ENCODE measurements at regions not wholly inside any gene's neighbourhood (a gene's known extent, or its start where the extent isn't known, plus 50 kb on each side); places are given as distances from the start of the nearest gene placed in this dataset.
"Not testable (repeated sequence)": the region's sequence is repeated elsewhere in the genome, so short reads cannot be mapped to it uniquely, and the experiment has no call there.

DNA sequence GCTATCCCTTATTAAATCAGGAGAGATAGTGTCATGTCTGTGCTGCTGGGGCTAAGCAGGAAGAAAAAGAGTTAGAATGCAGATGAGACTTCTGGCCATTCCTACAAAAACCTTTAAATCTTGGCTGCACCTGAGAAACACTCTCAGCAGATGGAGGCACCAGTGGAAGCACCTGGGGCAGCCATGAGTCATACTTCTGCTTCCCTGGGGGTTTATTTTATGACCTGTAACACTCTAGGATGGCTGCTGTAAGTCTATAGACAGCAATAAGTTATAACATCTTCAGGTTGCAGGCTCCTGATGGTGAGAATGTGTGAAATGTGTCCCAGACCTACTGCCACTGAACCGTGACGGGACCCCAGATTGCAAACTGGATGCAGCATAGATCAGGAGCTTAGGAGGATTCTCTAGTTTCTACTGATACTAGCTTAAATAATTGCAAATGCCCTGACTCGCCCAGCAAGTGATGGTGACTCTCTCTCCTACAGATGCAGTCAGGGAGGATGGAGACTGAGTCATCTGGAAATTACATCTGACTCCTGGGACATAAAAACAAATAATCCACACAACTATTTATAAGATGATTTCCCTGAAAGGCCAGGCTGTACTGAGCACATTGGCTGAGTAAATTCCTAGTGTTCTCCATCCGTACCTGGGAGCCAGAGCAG lies 479.2 kb downstream of the RPIA start:
- DNase-seq, result not testable (repeated sequence)

DNA sequence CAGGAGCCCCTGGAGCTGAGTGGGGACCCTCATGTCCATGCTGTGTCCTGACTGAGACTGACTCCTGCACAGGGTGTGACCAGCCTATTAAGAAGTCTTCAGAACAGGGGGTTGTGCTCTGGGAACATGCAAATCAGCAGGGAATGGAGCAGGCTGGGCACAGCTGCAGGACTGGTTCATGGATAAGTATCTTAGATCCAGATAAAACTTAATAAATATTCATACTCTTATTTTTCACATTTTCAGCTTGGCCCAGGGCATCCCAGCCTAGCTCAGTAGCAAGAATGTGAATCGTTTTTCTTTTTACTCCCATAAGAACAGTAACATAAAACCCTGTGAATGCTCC lies 479.7 kb downstream of the RPIA start:
- not testable (repeated sequence) for DNase-seq

DNA sequence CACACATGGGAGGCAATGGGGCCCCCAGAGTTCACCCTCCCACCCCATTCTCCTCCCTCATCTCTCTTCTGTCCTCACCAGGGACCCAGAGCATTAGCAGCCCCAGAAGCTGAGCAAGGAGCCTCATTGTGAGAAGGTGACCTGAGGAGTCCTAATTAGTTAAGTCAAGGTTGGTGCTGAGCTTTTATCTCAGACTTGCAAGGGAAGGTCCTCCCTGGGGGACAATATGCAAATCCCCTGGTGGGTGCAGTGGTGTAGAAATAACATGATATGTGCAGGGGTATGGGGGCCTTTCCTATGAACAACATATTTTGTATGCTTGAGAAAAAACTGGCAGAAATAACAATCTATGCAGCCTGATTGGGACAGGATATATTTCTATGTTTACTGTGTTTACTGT lies 485.5 kb downstream of the RPIA start:
- not testable (repeated sequence) for DNase-seq

DNA sequence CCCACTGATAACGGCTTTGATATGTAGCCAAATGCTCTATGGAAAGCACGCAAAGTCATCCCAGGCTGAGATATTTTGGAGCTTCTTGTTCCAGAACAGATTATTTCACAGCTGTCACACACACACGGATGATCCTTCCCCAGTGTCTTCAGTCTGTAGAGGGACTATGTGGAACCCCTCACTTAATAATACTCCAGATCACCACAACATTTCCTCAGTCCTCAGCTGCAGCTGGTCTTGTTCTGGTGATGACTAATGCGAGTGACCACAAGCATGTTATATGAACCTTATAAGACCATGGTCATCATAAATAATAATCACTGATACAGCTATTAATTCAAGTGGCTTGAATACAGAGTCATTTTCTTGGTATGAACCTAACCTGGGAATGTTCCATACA lies 490.7 kb downstream of the RPIA start:
- DNase-seq, result not testable (repeated sequence)

DNA sequence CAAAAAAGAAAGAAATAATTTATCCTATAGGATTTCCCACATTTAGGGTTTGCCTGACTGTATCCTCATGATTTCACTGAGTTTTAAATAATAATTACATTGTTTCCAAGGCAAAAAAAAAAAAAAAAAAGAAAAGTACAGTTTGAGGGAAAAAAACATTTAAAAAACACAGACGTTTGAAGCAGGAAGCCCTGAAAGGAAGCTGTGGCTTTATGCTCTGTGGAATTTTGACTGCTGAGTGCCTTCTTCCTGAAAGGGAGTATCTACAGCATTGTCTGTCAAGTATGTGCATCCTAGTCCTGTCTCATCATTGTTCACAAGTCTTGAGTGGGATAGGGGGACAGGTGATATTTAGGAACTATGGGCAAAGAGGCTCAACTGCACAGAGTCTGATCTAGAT lies 493.3 kb downstream of the RPIA start:
- not testable (repeated sequence) for DNase-seq

DNA sequence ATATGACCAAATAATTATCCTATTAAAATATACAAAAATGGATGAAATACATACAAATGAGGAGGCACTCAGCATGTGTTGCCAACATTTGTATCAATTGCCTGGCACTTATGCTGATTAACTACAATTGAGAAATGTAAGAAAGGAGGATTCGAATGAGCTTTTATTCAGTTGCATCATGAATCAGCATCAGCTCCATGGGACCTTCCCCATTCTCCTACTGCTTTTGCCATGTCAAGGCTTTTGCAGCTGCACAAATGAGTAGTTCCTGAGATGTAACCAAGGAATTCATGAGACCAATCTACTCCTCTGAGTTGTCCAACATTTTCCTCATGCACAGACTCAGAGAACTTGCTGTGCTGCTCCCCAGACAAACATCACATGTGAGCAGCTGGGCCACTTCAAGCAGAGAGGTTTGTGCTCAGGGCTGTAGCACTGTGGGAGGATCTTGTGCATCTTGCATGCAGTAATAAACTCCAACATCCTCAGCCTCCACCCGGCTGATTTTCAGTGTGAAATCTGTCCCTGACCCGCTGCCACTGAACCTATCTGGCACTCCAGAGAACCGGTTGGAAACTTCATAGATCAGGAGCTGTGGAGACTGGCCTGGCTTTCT lies 504.3 kb downstream of the RPIA start:
- not testable (repeated sequence) for DNase-seq

DNA sequence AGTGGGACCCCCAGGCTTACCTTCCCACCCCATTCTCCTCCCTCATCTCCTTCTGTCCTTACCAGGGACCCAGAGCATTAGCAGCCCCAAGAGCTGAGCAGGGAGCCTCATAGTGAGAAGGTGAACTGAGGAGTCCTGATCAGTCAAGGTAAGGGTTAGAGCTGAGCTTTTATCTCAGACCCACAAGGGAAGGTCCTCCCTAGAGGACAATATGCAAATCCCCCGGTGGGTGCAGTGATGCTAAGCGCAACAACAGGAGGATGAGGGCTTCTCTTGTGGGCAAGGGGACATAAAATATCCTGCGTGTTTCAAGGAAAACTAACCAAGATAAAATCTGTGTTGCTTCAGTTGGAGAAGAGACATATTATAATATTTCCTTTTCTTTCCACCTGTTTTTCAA lies 505.2 kb downstream of the RPIA start:
- DNase-seq, result not testable (repeated sequence)

DNA sequence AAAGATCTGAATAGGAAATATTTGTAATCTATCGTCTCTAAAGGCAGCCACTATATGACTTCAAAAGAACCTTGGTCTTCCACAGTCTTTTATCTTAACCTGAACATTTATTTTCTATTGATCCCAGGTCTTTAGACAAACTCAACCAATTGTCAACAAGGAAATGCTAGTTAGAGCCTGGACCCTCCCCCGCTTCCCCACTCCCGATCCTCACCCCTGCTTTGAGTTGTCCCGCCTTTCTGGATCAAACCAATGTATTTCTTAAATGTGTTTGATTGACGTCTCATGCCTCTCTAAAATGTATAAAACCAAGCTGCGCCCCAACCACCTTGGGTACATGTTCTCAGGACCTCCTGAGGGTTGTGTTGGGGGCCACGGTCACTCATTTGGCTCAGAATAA lies 506.6 kb downstream of the RPIA start:
- not testable (repeated sequence) for DNase-seq

DNA sequence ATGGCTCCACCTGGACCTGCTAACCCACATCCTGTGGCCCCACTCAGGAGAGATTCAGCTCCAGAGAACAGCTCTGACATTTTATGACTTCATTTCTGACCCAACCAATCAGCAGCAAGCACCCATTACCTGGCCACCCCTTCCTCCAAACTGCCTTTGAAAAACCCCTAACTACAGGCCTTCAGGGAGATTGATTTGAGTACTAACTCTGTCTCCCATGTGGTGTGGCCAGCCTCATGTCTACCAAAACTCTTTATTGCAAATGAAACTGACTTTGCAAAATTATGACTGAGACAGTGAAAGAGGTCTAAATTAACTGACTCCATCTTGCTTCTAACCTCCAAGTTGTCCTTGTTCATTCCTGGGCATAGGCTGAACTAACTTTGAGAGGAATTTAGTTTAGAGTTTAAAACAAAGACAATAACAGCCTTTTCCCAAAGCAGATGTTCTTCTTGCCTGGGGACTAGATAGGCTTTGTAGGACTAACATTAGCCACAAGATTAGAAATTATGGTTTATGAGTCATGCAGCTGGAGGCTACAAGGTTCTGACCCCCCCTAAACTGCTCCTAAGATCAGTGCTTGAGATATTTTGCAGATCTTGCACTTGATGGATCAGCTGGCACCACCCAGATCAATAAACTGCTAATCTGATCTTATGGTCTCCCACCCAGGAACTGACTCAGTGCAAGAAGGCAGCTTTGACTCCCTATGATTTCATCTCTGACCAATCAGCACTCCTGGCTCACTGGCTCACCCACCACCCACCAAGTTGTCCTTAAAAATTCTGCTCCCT lies 508.2 kb downstream of the RPIA start:
- DNase-seq, result not testable (repeated sequence)

DNA sequence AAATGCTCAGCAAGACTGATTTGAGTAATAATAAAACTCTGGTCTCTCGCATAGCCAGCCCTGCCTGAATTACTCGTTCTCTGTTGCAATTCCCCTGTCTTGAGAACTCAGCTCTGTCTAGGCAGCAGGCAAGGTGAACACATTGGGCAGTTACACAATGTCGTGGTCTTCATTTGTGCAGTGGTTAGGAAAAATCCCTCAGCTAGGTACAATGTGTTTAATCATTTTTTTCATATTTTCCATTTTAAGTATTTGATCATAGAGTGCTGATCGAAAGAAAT lies 508.7 kb downstream of the RPIA start:
- not testable (repeated sequence) for DNase-seq

DNA sequence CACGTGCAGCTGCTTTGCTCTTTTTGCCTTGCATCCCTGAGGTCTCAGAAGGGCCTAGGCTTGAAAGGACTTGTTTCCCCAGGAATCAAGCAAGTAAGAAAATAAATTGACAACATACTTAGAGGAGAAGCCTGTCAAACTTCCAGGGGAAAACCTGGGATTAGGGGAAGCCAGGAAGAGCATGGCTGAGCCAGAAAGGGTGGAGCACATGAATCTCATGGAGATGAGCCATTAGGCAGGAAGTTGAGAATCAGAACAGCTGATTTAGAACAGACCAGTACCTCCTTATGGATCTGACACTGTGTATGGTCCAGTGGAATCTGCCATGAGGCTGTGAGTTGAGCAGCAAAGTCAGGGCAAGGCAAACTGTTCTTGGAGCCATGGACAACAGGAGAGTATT lies 511.0 kb downstream of the RPIA start:
- DNase-seq, result not testable (repeated sequence)

DNA sequence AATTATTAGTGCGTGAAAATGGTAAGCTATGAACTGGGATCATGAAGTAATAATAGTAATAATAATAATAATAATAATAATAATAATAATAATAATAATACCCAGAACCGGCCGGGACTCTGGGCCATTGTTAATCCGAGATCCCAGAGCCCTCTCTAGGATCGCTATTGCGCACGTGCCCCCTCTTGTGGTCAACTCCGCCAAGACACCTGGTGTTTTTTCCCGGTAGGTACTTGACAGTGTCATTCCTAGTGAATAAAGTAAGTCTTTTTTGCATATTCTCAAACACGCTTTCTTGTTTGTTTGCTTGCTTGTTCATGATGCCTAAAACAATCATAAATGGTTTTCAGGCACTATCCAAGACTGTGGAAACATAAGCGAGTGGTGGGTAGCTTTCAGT lies 513.7 kb downstream of the RPIA start:
- not testable (repeated sequence) for DNase-seq

DNA sequence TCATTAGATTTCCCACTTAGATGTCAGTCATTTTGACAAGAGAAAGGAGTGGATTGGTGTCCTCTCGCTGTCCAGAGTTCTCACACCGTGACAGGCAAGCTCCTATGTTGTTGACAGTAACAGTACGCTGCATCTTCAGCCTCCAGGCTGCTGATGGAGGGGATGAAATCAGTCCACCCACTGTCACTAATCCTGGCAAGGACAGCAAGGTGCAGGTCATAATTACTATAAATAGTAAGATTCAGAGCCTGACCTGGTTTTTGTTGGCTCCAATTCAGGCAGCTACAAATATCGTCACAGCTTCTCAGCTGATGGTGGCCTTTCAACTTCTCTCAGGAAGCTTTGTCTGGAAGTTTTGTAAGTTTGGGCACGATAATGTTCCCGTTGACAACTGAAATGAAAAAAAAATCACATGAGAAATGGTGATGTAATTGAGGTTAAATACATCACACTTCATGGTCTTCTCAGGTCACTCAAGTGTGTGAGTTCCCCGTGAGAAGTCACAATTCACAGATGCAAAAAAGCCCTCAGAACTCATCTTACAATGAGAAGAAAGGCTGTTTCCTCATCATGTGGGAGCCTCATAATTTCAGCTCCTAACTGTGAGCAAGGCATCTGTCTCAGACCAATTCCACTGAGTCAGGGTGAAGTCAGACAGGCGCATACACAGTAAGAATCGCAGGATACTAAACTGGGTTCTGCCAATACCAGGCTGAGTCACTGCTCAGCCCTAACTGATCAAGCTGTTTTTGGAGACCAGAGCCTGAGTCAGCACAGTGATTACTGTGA lies 516.9 kb downstream of the RPIA start:
- DNase-seq, result not testable (repeated sequence)

DNA sequence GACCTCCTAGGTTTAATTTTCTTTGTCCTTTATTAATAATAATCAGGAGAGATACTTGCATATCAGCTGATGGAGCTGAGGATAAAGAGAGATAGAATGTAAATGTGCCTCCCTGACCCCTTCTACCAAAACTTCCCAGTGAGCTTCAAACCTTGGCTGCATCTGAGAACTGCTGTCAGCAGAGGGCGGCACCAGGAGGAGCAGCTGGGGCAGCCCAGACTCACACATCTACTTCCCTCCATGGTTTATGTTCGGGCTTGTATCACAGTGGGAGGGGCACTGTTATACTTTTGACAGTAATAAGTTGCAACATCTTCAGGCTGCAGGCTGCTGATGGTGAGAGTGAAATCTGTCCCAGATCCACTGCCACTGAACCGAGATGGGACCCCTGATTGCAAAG lies 521.7 kb downstream of the RPIA start:
- not testable (repeated sequence) for DNase-seq

DNA sequence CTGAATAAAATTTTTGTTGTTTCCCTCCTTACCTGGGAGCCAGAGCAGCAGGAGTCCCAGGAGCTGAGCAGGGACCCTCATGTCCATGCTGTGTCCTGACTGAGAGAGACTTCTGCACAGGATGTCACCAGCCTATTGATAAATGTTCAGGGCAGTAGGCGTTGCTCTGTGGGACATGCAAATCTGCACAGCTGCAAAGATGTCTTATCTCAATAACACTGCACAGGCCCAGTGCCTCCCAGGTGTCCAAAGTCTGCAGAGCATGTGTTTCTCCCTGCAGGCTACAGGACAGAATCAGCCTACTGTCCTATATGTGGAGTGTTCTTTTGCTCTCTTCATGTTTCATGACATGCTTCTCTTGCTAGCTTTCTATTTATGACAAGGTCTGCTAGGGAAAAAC lies 522.3 kb downstream of the RPIA start:
- DNase-seq, result not testable (repeated sequence)

DNA sequence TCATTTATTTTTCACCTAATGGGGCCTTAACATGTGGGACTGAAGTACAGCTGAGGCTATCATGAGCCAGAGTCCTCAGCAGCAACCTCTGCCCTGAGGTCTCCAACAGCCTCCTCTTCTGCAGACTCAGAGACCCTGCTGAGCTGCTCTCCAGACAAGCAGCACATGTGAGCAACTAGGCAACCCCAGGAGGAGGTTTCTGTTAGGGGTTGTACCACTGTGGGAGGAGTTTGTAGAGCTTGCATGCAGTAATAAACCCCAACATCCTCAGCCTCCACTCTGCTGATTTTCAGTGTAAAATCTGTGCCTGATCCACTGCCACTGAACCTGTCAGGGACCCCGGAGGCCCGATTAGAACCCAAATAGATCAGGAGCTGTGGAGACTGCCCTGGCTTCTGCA lies 530.0 kb downstream of the RPIA start:
- DNase-seq, result not testable (repeated sequence)

DNA sequence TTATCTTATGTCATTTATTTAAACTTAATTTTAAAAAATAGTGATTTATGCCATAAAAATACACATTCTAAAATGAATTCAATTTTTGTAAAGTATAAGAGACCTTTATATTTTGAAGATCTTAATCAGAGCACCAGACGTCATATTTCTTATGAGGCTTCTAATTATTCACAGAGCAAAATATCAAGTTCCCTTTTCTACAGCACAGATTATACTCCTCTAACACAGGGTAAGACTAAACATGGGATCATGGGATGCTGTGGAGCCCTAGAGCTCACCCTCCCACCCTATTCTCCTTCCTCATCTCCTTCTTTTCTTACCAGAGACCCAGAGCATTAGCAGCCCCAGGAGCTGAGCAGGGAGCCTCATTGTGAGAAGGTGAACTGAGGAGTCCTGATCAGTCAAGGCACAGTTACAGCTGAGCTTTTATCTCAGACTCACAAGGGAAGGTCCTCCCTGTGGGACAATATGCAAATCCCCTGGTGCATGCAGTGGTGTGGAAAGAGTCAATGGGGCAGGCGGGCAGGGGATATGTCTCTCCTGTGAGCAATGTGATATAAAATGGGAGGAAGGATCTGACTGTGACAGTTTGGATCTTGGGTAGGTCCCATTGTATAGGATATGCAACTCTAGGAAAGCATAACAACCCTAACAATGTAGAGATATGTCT lies 530.7 kb downstream of the RPIA start:
- DNase-seq, result not testable (repeated sequence)

DNA sequence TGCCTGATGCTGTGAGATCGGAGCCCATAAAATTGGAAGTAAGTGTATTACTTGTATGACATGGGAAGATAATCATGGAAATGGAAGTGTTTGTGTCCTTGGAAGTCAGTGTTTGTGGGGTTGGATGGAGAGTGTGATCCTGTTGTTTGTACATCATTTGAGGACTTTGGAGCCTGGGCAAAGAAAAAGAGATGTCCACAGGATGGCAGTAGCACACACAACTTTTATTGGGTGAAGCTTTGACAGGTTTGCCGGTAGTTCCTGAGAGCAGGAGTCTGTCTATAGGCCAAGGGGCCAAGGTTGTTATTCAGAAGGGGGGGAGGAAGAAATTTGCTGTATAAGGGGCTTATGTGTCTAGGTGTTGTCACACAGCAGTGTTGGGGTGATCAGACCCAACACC lies 533.3 kb downstream of the RPIA start:
- DNase-seq, result not testable (repeated sequence)

DNA sequence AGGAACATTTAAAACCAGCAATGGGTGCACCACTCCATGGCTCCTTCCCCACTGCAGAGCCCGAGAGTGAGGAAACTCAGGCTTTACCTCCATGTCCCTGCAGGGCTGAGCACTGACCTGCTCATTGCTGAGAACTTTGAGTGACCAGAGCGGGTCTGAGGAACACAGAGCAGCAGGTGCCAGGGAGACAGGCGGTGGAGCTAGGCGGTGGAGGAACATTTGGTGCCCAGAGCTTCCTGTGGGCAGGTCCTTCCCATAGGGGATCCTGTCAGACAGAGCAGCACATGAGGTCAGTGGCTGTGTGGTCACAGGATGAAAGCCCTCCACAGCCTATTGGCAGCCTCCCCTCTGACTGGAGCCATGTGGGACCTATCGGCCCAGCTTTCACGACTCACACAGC lies 538.5 kb downstream of the RPIA start:
- DNase-seq, result not testable (repeated sequence)

DNA sequence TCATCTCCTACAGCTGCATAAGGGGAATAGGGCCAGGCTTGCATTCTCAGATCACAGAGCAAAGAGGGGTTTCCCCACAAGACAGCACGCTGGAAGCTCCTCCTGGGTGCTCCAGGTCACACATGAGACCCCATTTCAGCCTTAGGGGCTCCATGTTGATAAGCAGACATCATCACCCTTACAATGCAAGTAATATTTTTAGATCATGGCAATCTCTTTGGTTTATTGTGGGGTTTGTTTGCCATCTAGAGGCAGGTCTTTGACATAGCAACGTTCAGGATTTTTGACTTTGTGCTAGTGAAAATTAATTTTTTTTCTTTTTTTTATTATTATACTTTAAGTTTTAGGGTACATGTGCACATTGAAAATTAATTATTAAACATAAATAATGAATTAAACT lies 539.8 kb downstream of the RPIA start:
- not testable (repeated sequence) for DNase-seq

DNA sequence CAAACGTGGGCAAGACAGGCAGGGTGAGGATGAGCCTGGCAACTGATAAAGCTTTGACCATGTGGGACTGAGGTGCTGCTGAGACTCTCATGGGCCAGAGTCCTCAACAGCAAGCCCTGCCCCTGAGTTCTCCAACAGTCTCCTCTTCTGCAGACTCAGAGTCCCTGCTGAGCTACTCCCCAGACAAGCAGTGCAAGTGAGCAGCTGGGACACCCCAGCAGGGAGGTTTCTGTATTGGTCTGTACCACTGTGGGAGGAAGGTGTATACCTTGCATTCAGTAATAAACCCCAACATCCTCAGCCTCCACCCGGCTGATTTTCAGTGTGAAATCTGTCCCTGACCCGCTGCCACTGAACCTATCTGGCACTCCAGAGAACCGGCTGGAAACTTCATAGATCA lies 542.5 kb downstream of the RPIA start:
- not testable (repeated sequence) for DNase-seq

DNA sequence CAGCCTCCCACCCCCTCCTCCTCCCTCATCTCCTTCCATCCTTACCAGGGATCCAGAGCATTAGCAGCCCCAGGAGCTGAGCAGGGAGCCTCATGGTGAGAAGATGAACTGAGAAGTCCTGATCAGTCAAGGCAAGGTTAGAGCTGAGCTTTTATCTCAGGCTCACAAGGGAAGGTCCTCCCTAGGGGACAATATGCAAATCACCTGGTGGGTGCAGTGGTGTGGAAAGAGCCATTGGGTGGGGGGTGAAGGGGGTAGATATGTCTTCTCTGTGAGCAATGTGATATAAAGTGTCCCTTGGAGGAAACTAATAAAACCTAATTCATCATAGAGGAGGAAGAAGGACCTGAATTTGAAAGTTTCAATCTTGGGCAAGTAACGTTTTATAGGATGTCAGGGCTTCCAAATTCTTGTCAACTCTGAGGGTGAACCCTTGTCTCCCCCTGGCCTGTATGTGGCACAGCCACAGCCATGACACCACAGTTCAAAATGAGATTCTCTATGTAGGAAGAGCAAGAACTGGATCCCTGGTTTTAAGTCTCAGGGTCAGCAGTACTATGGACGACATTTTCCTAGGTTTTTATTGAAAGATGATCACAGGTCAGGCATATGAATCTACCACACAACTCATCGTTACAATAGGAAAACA lies 543.5 kb downstream of the RPIA start:
- not testable (repeated sequence) for DNase-seq
